Fibroblast of villous mesenchyme (primary cell): ENCODE measurements at regions not wholly inside any gene's neighbourhood (a gene's known extent, or its start where the extent isn't known, plus 50 kb on each side); places are given as distances from the start of the nearest gene placed in this dataset.

ENCODE experiments used
- DNase-seq: peaks from one replicate; pipeline ENCODE4 v3.0.0-alpha.2; 2010; ENCODE audit warnings: low read depth
- H3K4me3 ChIP-seq: 2 replicates; pipeline ENCODE4 v1.5.1; 2011; ENCODE audit warnings: low read depth, mild to moderate bottlenecking, low read length
- CTCF ChIP-seq: IDR thresholded peaks from 2 replicates; pipeline ENCODE4 v1.5.1; 2012; ENCODE audit warnings: low read depth, mild to moderate bottlenecking, low read length; ENCODE audit not compliant: insufficient read depth

GRCh38 chr3:189096092-189096491, 75.7 kb upstream of the TPRG1 start:
- TF ChIP-seq CTCF = no peak

GRCh38 chr3:189099031-189099471, 72.7 kb upstream of the TPRG1 start:
- TF ChIP-seq CTCF = no peak

More at GRCh38 chr3:189096092-189096491, 75.7 kb upstream of the TPRG1 start:
- no peak for DNase-seq
- H3K4me3 ChIP-seq = no peak overlapping the region

GRCh38 chr3:189099505-189100290, 72.1 kb upstream of the TPRG1 start:
- H3K4me3 ChIP-seq = no peak overlapping the region
- no peak for TF ChIP-seq CTCF
- peak; percentile 21 for DNase-seq

More at GRCh38 chr3:189099031-189099471, 72.7 kb upstream of the TPRG1 start:
- DNase-seq = peak; percentile 45
- no peak overlapping the region for H3K4me3 ChIP-seq

- no peak for DNase-seq
- H3K4me3 ChIP-seq = no peak overlapping the region
- TF ChIP-seq CTCF = no peak
These were observed 70.9 kb upstream of the TPRG1 start for GRCh38 chr3:189100866-189101265.

GRCh38 chr3:189101594-189101993, 70.2 kb upstream of the TPRG1 start:
- no peak overlapping the region for H3K4me3 ChIP-seq
- no peak for TF ChIP-seq CTCF
- DNase-seq = no peak

- H3K4me3 ChIP-seq = no peak overlapping the region
- no peak for TF ChIP-seq CTCF
- peak; percentile 27 for DNase-seq
These were observed 68.6 kb upstream of the TPRG1 start for GRCh38 chr3:189103208-189103607.

- peak; percentile 38 for DNase-seq
- H3K4me3 ChIP-seq = no peak overlapping the region
- TF ChIP-seq CTCF = no peak
These were observed 63.7 kb upstream of the TPRG1 start for GRCh38 chr3:189108067-189108466.
